HT-29 (cell line): ENCODE measurements at regions not wholly inside any gene's neighbourhood (a gene's known extent, or its start where the extent isn't known, plus 50 kb on each side); places are given as distances from the start of the nearest gene placed in this dataset.
"Not testable (repeated sequence)": the region's sequence is repeated elsewhere in the genome, so short reads cannot be mapped to it uniquely, and the experiment has no call there.

Experiments
- DNase-seq: peaks from one replicate; pipeline ENCODE4 v3.0.0-alpha.2; 2015; ENCODE audit warnings: low spot score

DNA sequence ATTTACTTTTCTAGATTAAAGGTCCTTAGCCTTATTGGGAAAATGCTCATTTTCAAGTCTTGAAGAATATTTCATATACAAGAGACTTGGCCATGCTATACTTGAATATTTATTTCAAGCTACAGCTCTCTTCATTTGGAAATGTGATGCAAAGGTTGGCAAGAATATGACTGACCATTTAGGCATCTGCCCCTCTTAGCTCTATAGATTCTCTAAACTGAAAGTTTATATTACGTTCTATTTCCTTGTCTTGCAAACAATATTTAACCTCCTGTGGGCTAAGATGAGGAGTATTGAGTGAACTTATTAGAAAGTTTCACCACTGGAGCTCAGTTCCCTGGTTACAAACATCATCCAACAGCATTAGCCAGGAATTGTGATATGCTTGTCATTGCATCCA is 593.1 kb downstream of the MAT2B start:
- DNase-seq = no peak

DNA sequence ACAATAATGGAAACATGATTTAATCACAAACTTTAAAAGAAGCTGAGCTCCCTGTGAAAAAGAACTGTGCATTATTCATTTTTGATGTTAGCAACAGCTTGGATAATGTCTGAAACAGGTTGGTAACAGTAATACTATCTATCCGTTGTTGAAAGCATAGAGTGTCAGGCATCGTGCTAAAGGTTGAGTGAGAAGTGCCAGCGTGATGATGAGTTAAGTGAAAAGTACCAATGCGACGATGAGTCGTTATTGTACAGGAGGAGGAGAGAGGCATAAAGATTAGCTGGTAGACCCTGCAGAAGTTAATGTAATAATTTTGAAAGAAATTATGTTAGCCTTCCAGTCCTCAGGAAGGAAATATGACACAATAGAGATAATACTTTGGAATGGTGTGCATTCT is 593.6 kb downstream of the MAT2B start:
- DNase-seq = no peak

DNA sequence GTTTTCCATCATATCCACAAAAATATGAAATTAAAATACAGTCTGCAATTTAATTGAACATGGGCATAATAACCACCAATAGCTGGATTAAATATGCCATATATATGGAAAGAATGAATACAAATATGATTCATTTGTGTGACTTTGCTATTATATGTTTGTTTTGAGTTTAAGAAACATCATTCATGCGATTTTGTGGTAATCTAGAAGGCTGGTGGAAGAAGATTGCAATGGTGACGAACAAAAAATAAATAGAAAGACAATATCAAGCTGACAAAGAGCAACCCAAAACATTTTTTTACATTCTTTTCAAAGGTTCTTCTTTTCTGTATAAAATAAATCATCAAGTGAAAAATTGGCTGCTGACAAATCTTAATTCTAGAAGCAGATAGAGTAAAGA is 610.0 kb downstream of the MAT2B start:
- no peak for DNase-seq

DNA sequence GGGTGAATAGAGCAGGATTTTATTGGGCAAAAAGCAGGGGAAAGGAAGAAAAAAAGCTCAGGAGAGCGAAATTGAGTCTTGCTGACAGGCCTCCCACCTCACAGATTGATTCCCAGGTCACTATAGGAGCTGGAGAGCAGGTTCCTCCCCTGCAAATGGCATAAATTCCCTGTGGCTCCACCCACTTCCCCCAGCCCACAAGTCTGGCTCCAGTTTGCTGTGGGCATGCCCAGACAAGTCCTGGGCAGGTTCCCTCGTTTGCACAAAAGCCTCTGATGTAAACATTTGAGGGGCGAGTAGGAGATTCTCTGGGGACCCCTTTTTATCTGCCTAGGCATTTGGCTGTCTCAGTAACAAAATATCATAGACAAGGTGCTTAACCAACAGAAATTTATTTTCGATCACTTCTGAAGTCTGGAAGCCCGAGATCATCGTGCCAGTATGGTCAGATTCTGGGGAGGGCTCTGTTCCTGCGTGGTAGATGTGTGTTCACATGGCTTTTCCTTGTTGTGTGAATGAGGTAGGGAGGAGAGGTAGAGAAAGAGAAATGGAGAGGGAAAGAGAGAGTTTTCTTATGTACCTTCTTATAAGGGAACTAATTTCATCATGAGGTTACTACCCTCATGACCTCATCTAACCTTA is 614.5 kb downstream of the MAT2B start:
- no peak for DNase-seq

DNA sequence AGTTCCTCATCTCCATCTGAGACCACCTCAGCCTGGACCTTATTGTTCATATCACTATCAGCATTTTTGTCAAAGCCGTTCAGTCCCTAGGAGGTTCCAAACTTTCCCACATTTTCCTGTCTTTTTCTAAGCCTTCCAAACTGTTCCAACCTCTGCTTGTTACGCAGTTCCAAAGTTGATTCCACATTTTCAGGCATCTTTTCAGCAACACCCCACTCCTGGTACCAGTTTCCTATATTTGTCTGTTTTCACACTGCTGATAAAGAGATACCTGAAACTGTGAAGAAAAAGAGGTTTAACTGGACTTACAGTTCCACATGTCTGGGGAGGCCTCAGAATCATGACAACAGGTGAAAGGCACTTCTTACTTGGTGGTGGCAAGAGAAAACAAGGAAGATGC is 622.1 kb downstream of the MAT2B start:
- DNase-seq = no peak

DNA sequence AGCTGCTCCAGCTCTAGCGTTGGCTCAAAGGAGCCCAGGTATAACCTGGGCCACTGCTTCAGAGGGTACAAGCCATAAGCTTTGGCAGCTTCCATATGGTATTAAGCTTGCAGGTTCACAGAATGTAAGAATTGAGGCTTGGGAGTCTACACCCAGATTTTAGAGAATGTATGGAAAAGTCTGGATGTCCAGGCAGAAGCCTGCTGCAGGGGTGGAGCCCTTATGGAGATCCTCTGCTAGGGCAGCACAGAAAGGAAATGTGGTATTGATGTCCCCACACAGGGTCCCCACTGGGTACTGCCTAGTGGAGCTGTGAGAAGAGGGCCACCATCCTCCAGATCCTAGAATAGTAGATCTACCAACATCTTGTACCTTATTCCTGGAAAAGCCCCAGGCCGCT is 626.9 kb downstream of the MAT2B start:
- DNase-seq = no peak

DNA sequence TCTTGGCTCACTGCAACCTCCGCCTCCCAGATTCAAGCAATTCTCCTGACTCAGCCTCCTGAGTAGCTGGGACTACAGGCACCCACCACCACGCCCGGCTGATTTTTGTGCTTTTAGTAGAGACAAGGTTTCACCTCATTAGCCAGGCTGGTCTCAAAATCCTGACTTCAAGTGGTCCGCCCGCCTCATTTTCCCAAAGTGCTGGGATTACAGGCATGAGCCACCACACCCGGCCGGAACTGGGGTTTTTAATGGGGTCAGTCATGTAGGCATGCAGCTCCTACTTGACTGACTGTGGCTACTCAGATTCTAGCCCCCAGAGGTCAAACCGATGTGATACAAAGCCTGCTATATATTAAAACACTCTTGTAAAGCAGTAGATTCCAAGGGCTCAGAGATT is 631.7 kb downstream of the MAT2B start:
- DNase-seq = no peak

DNA sequence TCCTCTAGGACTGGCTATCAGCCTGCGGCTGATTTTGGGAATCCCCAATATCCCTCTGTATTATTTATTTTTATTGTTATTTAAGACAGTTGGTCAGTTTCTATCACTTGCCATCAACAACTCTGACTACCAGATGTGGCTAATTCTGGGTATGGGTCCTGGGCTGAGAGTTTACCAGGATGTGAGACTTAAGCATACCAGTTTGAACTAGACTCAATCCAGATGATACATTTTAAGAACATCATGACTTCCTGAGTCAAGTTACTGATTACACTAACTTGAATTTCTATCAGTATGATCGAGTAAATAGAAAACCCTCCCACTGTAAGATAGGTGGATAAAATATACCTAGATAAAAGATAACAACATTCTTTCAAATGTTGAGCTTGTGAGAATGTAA is 634.0 kb downstream of the MAT2B start:
- DNase-seq = no peak

DNA sequence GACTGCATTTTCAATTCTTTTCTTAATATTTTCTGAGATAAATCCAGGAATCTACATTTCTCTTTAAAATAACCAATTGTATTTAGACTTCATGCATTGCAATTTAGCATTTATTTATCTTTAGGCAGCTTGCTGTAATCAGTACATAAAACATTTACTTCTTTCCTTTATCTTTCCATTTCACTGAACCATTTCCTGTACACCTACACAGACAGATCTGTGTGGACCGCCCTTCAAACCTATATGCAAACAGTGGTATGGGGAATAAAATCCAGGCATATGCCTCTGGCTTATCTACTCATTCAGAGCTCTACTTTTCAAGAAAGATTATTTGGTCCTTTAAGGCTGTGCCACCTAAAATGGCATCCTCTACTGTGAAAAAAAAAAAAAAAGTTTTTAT is 640.0 kb downstream of the MAT2B start:
- no peak for DNase-seq

DNA sequence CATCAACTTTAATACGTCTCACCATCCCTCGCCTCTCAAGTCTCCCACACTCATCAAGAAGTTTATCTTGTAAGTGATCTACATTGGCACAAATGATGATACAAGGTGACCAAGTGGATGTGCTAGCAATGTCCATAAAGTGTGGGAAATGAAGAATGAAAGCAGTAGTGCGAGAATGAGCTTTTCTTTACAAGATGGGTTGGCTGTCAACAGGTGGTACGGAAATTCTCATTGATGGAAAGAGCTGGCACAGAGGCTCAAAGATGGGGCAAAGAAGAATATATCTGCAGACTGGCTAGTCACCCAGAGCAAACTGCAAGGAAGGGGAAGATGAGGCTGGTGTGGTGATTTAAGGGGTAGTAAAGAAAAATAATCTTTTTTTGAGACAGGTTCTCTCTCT is 640.8 kb downstream of the MAT2B start:
- DNase-seq = no peak

DNA sequence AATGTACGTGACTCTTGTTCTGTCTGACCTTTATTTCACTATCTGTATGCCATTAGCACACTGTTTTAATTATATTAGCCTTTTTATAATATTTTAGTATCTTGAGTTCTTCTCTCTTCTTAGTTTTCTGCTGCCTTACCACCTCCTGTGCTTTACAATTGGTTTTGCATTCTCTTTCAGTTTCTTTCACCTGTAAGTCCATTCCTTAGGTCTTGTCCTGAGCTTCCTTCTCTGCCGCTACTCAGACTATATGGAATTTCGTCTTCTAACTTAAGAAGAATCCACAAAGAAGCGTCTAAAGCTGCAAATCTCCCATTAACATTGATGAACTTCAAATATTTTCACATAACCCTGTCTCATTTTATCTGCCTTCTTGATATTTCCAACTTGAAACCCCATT is 642.9 kb downstream of the MAT2B start:
- no peak for DNase-seq

DNA sequence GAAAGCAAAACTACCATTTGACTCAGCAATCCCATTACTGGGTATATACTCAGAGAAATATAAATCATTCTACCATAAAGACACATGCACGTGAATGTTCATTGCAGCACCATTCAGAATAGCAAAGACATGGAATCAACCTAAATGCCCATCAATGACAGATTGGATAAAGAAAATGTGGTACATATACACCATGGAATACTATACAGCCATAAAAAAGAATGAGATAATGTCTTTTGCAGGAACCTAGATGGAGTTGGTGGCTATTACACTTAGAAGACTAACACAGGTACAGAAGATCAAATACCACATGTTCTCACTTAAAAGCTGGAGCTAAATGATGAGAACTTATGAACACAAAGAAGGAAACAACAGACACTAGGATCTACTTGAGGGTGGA is 647.1 kb downstream of the MAT2B start:
- not testable (repeated sequence) for DNase-seq

DNA sequence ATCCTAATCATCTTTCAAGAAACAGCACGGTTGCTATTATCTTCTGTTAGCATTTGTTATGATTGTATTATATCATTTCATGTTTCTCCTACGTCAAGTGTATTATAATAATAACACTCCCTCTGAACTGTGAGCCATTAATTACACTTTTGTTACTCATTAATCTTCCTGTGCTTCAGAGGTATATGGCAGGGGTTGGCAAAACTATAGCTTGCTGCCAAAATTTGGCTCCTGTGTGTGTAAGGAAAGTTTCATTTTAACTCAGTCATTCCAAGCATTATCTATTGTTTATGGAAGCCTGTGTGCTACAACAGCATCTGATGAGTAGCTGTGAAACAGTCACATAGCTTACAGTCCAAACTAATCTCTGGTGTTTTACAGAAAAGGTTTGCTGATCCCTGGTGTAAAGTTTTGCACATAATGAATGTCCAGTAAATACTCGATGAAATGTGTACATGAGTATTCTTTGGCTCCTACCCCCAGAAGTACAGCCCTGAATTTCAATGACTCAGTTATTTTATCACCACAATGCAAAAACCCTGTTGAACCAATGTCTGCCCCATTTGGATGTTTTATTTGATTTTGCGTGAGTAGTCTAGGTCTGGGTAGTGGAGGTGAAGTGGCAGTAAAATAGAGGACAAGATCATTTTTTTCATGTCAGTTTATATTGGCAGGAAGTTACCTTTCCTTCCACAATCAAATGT is 648.2 kb downstream of the MAT2B start:
- DNase-seq = no peak

DNA sequence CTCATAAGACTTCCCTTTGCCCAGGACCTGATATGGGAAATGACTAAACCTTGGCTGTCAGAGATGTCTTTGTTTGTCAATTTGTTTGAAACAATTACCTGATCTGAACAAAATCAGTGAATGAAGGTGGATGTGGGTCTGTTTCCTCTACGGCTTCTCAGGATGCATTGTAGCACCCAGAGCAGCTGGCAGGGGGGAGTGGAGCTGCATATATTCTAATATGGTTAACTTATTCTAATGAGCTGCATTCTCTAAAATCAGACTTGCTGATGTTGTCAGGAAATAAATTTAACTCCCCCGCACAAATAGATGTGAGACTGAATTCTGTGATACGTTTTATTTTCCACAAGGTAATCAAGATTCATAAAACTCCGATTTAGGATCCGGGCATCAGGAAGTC is 665.4 kb downstream of the MAT2B start:
- no peak for DNase-seq

DNA sequence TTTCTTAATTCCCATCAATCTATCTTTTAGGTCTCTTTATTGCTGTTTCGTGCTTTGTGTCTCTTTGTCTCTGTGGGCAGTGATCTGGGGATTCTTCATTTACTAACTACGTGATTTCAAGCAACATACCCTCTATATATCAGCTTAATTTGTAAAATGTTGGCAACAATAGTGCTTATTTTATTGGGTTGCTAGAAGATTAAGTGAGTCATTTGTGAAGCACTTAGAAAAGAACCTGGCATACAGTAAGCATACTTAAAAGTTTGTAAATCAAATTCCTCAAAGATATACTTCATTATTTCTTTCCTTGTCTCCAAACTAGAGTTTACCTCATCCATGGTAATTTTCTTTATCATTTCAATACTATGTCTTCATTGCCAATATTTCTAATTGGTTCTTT is 669.7 kb downstream of the MAT2B start:
- no peak for DNase-seq

DNA sequence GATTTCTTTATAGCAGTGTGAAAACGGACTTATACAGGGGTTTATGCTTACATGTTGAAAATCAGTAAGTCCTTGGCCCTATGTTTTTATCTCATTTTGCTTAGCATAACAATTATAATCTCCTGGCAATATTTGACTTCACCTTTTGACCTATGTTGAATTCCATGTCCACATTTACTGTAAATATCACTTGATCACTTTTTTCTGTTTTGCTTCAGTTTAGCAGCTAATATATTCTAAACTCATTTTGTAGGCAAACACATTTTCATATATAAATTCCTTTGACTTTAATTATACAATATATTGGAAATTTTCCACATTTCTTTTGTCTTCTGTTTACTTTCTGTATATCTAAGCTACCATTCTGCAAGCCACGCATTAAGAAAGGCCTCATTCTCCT is 674.0 kb downstream of the MAT2B start:
- no peak for DNase-seq

DNA sequence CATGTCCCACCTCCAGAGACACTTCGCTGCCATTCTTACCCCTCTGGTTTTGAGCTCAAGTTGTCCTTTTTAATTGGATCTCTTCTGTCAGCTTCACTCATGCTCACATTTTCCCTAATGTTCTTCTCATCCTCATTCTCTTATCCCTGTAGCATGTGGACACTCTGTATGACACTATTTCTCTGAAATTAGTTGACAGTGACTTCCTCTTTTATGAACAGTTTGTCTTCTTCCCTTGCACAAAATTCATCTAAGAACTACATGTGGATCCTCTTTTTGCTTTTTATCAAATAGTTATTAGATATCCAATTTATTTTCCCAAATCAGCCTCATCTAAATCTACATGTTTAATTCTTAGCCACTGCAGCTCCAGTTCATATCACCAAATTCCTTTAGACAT is 676.2 kb downstream of the MAT2B start:
- DNase-seq = no peak

DNA sequence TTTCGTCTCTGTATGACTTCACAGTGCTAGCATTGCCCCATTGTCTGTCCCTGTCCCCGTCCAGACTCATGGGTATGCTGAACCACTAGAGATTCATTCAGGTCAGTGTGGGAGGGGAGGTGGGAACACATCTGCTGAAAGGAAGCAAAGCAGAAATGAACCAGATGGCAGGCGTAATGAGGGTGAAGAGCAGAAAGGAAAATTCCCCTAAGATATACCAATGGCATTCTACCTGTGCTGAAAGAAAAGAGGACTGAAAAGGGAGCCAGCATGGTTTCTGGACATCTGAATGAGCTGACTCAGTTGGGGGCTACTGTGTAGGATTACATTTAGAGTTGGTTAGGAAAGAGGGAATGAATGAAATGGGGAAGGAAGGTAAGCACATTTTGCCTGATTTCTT is 678.7 kb downstream of the MAT2B start:
- no peak for DNase-seq

DNA sequence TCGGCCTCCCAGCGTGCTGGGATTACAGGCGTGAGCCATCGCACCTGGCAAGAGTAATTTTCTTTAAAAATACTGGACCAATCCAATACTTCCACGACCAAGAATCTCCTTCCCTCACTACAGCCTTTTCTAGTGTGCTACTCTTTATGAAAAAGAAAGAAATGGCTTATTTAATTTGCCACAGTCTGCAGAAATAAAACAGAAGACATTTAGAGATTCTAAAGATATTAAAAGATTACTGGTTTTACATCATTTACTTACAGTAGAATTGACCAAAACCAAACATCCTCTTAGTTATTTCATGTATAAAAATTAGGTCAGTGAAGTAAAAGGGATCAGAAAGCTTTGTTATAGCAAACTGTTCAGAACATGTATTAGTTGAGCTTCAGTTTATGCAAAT is 679.6 kb downstream of the MAT2B start:
- no peak for DNase-seq

DNA sequence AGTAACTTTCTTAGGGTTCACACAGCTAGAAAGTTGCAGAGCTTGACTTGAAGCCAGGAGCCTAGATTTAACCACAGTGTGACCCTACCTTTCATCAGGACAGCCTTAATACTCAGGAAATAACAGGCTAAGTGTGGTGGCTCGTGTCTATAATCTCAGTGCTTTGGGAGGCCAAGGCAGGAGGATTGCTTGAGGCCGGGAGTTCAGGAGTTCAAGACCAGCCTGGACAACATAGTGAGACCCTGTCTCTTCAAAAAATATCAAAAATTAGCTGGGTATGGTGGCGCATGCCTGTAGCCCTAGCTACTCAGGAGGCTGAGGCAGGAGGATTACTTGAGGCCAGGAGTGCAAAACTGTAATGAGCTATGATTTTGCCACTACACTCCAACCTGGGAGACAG is 681.1 kb downstream of the MAT2B start:
- DNase-seq = no peak

DNA sequence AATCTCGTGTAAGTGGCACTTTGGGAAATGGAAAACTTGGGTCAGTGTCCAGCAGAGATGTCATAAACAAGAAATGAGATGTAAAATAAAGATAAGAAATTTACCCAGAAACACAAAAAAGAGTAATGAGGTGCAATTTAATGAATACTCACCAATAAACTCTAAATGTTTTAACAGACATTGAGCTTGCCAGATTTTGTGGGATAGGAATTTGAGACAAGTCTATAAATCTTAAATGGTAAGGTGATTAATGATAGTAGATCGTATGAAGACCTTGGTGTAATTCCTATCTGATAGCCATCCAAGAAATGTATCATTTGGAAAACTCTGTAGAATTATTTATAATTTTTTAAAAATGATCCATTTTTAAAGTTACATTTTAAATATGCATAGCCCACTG is 682.4 kb downstream of the MAT2B start:
- DNase-seq = no peak

DNA sequence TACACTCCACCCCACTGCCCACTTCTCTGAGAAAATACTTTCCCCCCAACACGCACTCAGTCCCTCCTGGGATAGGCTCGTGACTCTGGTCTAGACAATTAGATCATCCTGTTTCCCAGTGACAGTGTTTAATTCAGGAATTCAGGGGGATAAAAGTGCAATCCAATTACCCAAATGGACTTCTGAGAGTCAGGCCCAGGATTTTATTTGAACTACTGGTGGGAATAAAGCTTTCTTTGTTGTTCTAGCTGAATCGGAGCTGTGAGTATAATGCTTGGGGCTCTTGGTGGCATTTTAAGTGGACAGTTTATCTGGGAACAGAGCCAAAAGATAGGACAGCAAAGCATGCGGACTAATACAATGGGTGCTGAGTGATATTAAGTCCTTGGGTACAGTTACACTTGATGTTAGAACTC is 683.3 kb downstream of the MAT2B start:
- no peak for DNase-seq

DNA sequence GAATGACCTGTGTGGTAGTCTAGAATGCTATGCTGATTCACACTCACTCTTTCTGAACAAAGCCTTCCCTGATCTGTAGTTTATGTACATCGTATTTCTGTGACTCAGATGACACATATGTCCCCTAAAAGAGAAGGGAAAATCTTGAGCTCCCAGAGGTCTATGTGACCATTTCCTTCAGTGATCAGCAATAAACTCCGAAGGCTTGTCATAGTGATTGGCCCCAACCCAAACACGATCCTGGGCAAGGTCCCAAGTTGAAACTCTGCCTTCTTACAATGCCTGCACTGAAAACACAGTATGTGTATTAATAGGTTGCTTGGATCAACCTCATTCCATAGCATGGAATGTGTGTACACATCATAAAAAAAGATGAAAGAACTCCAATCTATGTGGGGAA is 685.8 kb downstream of the MAT2B start:
- DNase-seq = peak; percentile 54

DNA sequence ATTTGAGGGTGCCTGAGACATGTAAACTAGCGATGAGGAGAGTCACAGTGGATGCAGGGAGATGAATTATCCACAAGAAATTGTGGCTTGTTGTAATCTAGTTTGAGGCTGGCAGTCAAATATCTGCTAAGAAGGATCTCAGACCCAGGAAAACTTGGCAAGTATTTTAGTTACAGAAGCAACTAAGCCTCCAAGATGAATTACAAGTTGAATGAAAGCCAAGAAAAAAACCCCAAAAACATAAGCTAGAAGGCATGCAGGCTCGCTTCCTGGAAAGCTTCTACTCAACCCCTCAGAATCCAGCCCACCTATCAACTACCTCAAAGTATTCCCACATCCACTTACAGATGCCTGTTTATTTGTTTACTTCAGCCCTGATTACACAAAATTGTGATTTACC is 696.9 kb downstream of the MAT2B start:
- DNase-seq = no peak
